A673 (cell line): ENCODE measurements at regions not wholly inside any gene's neighbourhood (a gene's known extent, or its start where the extent isn't known, plus 50 kb on each side); places are given as distances from the start of the nearest gene placed in this dataset.

Experiments used
- BruUV-seq: library from RNA; stranded (reverse); fragments of 400-500 nt; replicated peaks from 2 replicates; lab custom pipeline; 2021; lab: Mats Ljungman, UMichigan
- CTCF ChIA-PET: fragments of 300-600 bp; sonication (Branson Sonifier 250); formaldehyde crosslinking; loops from one replicate; lab custom pipeline; 2022; ENCODE audit warnings: antibody characterized with exemption; lab: Charles Lee
- POLR2A ChIA-PET: fragments of 300-600 bp; sonication (Branson Sonifier 250); formaldehyde crosslinking; loops from one replicate; lab custom pipeline; 2022; ENCODE audit warnings: antibody characterized with exemption; ENCODE audit not compliant: low non-redundant PET; lab: Charles Lee
- DNase-seq: peaks from one replicate; pipeline ENCODE4 v3.0.0-alpha.2; 2015; ENCODE audit warnings: low spot score
- H3K27ac ChIP-seq: fragments of 200-600 bp; sonication (generic); 2 replicates; pipeline ENCODE4 v1.5.1; 2016; ENCODE audit warnings: mixed run types, low read depth, mild to moderate bottlenecking, mixed read lengths, antibody characterized with exemption, low read length; ENCODE audit not compliant: poor library complexity, severe bottlenecking
- H3K27me3 ChIP-seq: fragments of 200-600 bp; sonication (generic); replicated peaks from 2 replicates; pipeline ENCODE4 v1.6.1; 2017; ENCODE audit warnings: mixed run types, low read depth, mild to moderate bottlenecking, mixed read lengths, antibody characterized with exemption, low read length; ENCODE audit not compliant: insufficient read depth, poor library complexity
- H3K36me3 ChIP-seq: fragments of 200-600 bp; sonication (generic); 2 replicates; pipeline ENCODE4 v1.6.1; 2016; ENCODE audit warnings: mixed run types, mild to moderate bottlenecking, mixed read lengths, antibody characterized with exemption, low read length; ENCODE audit not compliant: insufficient read depth, poor library complexity, severe bottlenecking
- H3K4me1 ChIP-seq: fragments of 200-600 bp; sonication (generic); 2 replicates; pipeline ENCODE4 v1.6.1; 2017; ENCODE audit warnings: mixed run types, mild to moderate bottlenecking, mixed read lengths, antibody characterized with exemption, low read length; ENCODE audit not compliant: insufficient read depth, poor library complexity, severe bottlenecking
- H3K4me3 ChIP-seq: fragments of 200-600 bp; sonication (generic); 2 replicates; pipeline ENCODE4 v1.5.1; 2016; ENCODE audit warnings: low read depth, mixed run types, mild to moderate bottlenecking, mixed read lengths, low read length; ENCODE audit not compliant: poor library complexity, severe bottlenecking
- H3K9me3 ChIP-seq: fragments of 200-600 bp; sonication (generic); 2 replicates; pipeline ENCODE4 v1.6.1; 2016; ENCODE audit warnings: mixed run types, low read depth, mild to moderate bottlenecking, mixed read lengths, antibody characterized with exemption, low read length; ENCODE audit not compliant: poor library complexity, severe bottlenecking
- CTCF ChIP-seq: fragments of 300-800, 200-600 bp; sonication (generic); conservative IDR thresholded peaks from 2 replicates; pipeline ENCODE4 v1.5.1; 2017; ENCODE audit warnings: low read depth, mild to moderate bottlenecking, antibody characterized with exemption, low read length, moderate library complexity, mixed read lengths
- EZH2 ChIP-seq: fragments of 200-600 bp; sonication (generic); IDR thresholded peaks from 2 replicates; pipeline ENCODE4 v1.6.1; 2017; ENCODE audit warnings: borderline replicate concordance, low read depth, mild to moderate bottlenecking, mixed read lengths, antibody characterized with exemption, low read length; ENCODE audit not compliant: poor library complexity, severe bottlenecking
- intact Hi-C: fragments of 100-400 bp; cut with micrococcal nuclease; formaldehyde crosslinking; loops from one replicate; pipeline ENCODE4 v1.10.0; 2022; ENCODE audit not compliant: unreplicated experiment

DNA sequence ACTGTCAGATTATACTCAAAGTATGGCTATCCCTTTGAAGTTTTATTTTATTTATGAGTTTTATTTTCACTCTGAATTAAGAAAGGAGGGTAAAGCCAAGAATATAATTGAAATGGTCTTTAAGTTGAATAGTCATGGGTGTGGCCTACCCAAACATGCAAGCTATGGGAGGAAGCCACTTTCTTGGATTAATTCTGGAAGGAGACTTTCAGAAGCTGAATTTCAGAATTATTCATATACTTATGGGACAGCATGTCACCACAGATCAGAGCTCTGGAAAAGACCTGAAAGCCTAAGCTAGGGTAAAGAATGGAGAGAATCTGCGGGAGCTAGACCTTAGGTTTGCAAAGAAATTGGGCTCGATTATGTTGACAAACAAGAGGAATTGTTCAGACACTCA is 242.4 kb upstream of the FKBP1C start:
- Histone ChIP-seq H3K27ac (no peak overlapping the region), H3K9me3 (peaks cover 10% of the 10 kb centered on the region), H3K36me3 (no peaks in the 10 kb centered on the region), H3K27me3 (no peaks in the 10 kb centered on the region), H3K4me1 (no peaks in the 10 kb centered on the region), H3K4me3 (no peak overlapping the region)
- CTCF ChIA-PET = no interaction called here
- intact Hi-C loops = no loop called here
- POLR2A ChIA-PET = no interaction called here
- TF ChIP-seq CTCF = no peak
- TF ChIP-seq EZH2 = no peak
- no TSS peak for BruUV-seq
- no peak for DNase-seq

GRCh38 chr6:62971976-62972658 is 239.2 kb upstream of the FKBP1C start:
- no peak for DNase-seq
- intact Hi-C loops = no loop called here
- Histone ChIP-seq H3K36me3 (no peaks in the 10 kb centered on the region), H3K4me3 (no peak overlapping the region), H3K27me3 (no peaks in the 10 kb centered on the region), H3K27ac (no peak overlapping the region), H3K9me3 (peaks cover 10% of the 10 kb centered on the region), H3K4me1 (no peaks in the 10 kb centered on the region)
- TF ChIP-seq EZH2 (no peak), CTCF (no peak)
- CTCF ChIA-PET = no interaction called here
- POLR2A ChIA-PET = no interaction called here
- no TSS peak for BruUV-seq

DNA sequence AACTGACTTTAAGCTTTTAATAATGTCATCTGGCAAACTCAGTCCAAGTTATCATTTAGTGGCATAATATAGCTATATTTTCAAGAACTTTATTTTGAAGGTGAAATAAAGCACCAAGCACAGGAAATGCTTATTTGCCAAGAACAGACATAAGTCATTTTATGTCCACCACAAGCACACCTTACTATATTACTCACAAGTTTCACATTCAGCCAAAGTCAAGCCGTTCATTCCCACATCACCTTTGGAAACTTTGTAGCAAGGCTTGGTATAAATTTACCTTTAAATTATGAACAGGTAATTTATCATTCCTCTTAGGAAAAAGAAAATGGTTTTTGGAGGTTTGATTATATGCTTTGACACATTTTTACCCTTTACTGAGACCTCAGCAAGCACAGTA is 236.8 kb upstream of the FKBP1C start:
- TF ChIP-seq EZH2 (no peak), CTCF (no peak)
- no peak overlapping the region for H3K4me3 ChIP-seq
- no TSS peak for BruUV-seq
- DNase-seq = no peak
- H3K4me1 ChIP-seq = no peaks in the 10 kb centered on the region
- peaks cover 10% of the 10 kb centered on the region for H3K9me3 ChIP-seq
- H3K27me3 ChIP-seq = no peaks in the 10 kb centered on the region
- ChIA-PET CTCF (no interaction called here), POLR2A (no interaction called here)
- no peak overlapping the region for H3K27ac ChIP-seq
- intact Hi-C loops = no loop called here
- H3K36me3 ChIP-seq = no peaks in the 10 kb centered on the region
